8988T (cell line): ENCODE measurements at regions not wholly inside any gene's neighbourhood (a gene's known extent, or its start where the extent isn't known, plus 50 kb on each side); places are given as distances from the start of the nearest gene placed in this dataset.
"Not testable (repeated sequence)": the region's sequence is repeated elsewhere in the genome, so short reads cannot be mapped to it uniquely, and the experiment has no call there.

Experiments
- DNase-seq: peaks from one replicate; pipeline ENCODE4 v3.0.0; 2011

- DNase-seq = no peak
These were observed 115.1 kb downstream of the RTP5 start for GRCh38 chr2:241984658-241985057.

GRCh38 chr2:241985161-241985985, 115.8 kb downstream of the RTP5 start:
- DNase-seq = not testable (repeated sequence)

GRCh38 chr2:241985986-241986329, 116.4 kb downstream of the RTP5 start:
- no peak for DNase-seq

DNA sequence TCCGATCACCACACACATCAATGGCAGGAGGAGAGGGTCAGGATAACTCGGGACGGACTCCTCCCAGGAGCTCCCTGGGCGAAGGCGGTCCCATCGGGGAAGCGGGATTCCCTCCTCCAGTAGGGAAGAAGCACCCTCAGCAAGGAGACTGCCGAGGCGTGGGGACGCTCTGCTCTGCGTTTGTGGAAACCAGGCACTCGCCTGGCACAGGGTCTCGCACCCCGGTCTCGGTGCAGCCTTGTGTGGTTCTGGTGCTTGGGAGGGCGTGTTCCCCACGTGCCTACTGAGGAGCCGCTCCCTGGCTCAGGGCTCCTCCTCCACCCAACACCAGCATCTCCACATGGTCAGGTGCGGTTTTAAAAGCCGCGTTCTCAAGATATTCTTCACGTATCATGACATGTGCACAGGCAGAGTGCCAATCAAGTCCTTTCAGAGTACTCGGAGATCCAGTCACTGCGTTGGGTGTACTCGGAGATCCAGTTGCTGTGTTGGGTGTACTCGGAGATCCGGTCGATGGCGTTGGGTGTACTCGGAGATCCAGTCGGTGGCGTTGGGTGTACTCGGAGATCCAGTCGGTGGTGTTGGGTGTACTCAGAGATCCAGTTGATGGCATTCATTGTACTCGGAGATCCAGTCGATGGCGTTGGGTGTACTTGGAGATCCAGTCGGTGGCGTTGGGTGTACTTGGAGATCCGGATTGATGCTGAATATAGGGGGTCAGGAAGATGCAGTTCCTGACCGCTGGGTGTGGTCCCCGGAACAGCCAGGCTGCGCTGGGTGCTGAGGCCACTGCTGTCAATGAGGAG, 117.5 kb downstream of the RTP5 start:
- no peak for DNase-seq

DNA sequence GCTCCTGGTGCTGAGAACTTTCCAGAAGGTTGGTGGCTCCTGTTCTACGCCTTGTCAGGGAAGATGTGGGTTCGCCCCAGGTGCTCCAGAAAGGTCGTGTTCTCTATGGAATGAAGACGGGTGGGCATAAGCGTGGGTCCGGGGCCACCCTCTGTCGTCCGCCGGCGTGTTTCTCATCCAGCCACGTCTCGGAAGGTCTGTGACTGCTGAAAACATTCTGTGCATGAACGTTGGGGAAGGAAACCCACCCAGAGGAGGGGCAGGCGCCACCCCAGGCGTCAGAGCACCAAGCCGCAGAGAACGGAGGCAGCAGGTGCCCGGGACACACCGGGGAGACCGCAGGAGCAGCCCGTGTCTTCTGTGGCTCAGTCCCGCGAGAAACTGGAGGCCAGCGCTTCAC, 118.2 kb downstream of the RTP5 start:
- no peak for DNase-seq

DNA sequence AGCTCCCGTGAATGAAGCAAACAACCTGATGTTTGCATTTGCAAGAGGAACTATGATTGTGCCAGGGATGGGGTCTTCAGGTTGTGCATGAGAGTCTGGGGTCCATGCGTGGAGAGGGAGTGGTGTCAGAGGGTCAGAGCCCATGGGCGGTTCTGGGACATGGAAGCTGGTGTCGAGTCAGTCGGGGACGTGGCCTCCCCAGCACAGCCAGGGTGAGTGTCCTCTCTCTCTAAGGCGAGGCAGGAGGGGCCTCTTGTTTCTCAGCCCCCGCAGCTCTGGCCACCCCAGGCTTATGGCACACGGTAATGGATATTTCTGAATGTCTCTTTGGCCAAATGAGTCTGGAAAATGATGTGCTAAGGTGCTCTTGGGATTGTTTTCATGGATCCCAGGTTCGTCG, 118.6 kb downstream of the RTP5 start:
- DNase-seq = no peak

DNA sequence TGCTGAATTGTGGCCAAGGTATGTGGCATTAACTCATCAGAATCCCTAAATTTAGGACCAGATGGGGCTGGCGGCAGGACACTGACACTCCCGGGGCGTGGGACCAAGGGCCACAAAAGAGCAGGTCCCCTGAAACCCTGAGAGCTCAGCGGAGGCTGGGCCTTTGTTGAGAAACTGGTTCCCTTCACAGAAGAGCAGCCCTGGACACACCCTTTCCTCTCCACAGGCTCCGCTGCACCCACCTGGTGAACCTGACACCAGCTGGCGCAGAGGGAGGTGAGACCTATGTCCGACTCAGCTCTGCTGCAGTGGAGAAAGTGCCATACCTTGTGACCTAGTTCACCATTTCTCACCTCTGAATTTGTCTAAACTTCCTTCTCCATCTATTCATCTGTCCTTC, 119.5 kb downstream of the RTP5 start:
- no peak for DNase-seq

DNA sequence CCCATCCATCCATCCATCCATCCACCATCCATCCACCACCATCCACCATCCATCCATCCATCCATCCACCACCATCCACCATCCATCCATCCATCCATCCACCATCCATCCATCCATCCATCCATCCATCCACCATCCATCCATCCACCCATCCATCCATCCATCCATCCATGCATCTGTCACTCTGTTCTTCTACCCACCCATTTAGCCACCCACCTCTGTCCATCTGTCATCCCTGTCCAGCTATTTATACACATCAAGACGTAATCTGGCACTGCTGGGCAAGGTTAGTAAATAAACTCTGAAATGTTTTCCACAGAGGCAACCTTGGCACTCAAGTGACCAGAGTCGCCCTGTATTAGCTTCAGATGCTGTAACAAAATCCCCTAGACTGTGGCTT, 120.9 kb downstream of the RTP5 start:
- DNase-seq = no peak

GRCh38 chr2:241991299-241991698, 121.8 kb downstream of the RTP5 start:
- DNase-seq = no peak

DNA sequence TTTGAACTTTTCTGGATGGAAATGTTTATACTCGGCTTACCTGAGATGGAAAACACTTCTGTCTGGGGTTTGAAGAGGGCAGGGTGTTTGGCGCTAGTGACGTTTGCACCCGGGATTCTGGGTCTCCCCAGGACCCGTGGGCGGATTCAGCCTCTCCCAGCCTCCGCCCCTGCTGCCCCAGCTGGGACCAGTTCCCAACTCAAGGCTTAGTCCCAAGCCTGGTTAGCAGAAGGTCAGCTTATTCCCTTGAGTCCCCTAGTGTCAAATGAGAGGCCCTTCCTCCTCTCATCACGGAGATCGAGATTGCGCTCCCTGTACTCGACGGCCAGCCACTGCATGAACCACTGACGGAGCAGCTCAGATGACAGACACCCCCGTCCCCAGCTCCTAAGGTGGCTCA, 123.2 kb downstream of the RTP5 start:
- no peak for DNase-seq

- DNase-seq = no peak
These were observed 124.0 kb downstream of the RTP5 start for GRCh38 chr2:241993386-241994005.

- DNase-seq = no peak
These were observed 124.6 kb downstream of the RTP5 start for GRCh38 chr2:241994086-241994485.

DNA sequence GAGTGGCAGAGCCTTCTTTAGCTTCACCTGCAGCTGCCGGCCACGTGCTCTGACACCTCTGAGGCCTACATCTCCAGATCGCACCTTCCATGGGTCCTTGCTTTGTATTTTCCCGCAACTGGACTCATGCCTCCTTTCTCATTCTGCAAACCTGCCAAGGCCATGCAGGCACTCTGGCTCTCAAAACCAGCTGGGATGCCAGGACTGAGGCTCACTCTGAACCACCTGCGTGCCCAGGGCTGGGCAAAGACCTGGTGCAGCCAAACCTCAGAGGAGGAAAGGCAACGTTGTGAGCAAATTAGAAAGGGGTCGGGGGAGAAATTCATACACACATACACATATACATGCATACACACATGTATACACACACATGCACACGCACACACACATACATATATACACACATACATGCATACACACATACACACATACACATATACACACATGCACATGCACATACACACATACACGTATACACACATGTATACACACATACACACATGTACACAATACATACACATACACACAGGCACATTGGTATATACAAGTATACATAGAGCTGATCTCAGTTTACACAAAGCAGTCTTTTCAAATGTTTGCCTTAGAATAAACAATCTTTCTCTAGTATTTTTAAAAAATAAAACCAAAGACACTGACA, 125.2 kb downstream of the RTP5 start:
- DNase-seq = no peak

DNA sequence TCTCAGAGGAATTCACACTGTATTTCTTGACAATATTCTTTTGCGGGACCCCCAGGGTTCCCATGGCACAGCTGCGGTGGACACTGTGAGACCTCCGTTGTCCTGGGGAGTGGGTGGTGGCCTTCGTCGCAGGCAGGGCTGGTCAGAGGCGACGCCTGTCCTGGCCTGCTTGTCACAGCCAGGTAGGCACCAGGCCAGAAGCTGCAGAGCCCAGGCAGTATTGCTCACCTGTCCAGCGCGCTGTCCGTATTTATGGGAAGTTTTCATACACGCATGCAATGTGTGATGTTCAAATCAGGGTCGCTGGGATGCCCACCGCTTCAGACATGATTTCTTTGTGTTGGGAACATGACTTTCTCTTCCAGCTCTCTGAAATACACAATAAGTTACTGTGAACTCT, 126.6 kb downstream of the RTP5 start:
- no peak for DNase-seq

GRCh38 chr2:241997017-241997416, 127.5 kb downstream of the RTP5 start:
- DNase-seq = no peak

DNA sequence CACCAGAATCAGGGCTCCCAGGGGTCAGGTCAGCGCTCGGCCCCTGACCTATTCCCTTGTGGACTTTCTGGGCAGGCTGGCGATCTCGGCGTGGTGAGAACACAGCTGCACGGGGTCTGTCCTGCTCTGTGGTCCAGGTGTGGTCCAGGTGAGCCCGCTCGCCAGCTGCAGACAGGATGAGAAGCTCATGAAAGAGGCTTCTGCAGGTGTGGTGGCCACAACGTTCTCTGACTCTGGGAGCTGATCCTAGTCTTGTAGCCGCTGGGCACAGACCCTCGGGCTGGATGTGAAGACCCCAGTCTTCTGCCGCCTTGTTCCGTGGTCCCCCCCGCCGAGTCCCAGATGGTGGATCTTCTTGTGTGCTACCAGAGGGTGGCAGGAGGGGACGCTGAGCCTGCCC, 129.7 kb downstream of the RTP5 start:
- no peak for DNase-seq

GRCh38 chr2:242001853-242002252, 132.3 kb downstream of the RTP5 start:
- no peak for DNase-seq

- no peak for DNase-seq
These were observed 133.4 kb downstream of the RTP5 start for GRCh38 chr2:242002944-242003343.

DNA sequence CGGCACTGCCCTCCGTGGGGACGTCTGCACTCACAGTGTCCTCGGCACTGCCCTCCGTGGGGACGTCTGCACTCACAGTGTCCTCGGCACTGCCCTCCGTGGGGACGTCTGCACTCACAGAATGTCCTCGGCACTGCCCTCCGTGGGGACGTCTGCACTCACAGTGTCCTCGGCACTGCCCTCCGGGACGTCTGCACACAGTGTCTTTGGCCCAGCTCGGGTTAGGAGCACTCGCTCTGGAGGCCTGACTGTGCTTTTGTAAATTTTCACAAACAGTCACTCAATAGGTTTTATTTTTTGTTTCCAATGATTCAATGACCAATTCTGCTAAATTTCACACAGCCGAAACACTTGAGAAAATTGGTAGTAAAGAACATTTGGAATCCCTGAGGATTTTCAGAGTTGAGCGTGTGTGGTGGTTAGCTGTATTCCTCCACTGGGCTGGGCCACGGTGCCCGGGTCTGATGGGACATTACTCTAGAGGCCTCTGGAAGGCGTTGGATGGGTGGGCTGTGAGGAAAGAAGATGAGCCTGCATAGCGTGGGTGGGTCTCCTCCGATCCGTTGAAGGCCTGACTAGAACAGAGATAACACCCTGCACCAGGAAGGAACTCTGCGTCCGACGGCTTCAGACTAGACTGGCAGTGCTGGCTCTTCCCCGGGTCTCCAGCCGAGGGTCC, 134.8 kb downstream of the RTP5 start:
- DNase-seq = no peak

- no peak for DNase-seq
These were observed 135.3 kb downstream of the RTP5 start for GRCh38 chr2:242004902-242005230.

DNA sequence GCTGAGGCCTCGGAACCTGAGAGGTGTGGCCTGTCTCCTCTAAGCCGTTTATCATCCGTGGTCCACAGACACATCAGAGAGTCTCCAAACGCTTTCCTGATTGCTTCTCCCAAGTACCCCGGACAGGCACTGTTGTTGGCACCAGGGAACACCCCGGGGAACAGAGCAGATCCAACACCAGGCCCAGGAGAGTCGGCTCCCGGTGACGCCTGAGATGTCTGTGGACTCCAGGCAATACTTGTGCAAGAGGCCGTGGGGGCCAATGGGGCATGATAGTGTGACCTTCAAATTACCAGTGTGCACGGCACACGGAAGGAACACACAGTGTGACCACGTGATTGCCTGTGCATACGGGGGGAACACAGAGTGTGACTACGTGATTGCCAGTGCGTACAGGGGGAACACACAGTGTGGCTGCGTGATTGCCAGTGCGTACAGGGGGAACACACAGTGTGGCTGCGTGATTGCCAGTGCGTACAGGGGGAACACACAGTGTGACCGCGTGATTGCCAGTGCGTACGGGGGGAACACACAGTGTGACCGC, 136.6 kb downstream of the RTP5 start:
- not testable (repeated sequence) for DNase-seq

GRCh38 chr2:242008908-242009307, 139.4 kb downstream of the RTP5 start:
- not testable (repeated sequence) for DNase-seq

DNA sequence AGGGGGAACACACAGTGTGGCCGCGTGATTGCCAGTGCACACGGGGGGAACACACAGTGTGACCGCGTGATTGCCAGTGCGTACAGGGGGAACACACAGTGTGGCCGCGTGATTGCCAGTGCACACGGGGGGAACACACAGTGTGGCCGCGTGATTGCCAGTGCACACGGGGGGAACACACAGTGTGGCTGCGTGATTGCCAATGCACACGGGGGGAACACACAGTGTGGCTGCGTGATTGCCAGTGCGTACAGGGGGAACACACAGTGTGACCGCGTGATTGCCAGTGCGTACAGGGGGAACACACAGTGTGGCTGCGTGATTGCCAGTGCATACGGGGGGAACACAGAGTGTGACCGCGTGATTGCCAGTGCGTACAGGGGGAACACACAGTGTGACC, 140.3 kb downstream of the RTP5 start:
- DNase-seq = not testable (repeated sequence)
